D721Med (cell line): ENCODE measurements at regions not wholly inside any gene's neighbourhood (a gene's known extent, or its start where the extent isn't known, plus 50 kb on each side); places are given as distances from the start of the nearest gene placed in this dataset.

Source experiments
- DNase-seq: peaks from one replicate; pipeline ENCODE4 v3.0.0; 2011; ENCODE audit warnings: low spot score; ENCODE audit not compliant: insufficient read length
- FAIRE-seq: peaks from 2 replicates; lab custom pipeline; 2011; peaks lifted over from hg19 to GRCh38; lab: Jason Lieb, UNC
- TF ChIP-seq, protein P1 (sequence below): IDR thresholded peaks from 2 replicates; pipeline ENCODE4 v1.5.1; 2012; ENCODE audit warnings: mild to moderate bottlenecking, control low read depth; ENCODE audit not compliant: insufficient read depth; ENCODE audit errors: missing control alignments

DNA sequence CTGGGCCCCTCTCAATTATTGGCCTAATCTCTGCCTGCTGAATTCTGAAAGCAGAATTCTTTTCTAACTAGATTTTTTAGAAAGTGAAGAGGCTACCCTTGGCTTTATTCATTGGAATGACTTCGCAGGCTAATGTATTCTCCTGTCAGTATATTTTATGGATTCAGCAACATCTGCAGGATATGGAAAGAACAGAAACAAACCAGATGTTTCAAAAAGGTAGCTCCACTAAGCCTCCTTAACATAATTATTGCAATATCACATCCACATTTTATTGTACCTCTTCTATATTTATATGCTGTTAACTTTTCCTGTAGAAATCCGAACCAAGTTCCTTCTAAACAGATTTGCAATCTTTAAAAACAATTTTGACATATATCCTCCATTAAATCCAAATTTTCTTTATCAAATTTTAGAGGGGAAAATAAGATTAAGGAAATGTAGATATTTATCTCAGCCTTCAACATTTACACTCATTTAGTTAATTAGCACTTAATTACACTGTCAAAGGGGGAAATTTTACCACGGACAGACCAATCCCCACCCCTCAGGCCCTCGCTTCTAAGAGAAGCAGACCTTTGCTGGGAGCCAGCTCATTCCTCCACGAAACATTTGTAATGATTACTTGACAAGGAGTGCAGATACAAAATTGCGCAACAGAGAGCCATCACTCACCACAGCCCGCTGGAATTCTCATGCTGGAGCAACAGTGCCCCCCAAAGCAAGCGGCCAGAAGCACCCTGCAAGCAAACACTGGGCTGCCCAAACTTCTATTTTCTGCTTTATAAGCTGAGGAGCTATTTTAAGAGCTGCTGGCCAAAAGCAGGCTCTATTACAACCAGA, 253.4 kb downstream of the ETAA1 start:
- FAIRE-seq (no peak), DNase-seq (no peak)
- TF ChIP-seq, protein P1, sequence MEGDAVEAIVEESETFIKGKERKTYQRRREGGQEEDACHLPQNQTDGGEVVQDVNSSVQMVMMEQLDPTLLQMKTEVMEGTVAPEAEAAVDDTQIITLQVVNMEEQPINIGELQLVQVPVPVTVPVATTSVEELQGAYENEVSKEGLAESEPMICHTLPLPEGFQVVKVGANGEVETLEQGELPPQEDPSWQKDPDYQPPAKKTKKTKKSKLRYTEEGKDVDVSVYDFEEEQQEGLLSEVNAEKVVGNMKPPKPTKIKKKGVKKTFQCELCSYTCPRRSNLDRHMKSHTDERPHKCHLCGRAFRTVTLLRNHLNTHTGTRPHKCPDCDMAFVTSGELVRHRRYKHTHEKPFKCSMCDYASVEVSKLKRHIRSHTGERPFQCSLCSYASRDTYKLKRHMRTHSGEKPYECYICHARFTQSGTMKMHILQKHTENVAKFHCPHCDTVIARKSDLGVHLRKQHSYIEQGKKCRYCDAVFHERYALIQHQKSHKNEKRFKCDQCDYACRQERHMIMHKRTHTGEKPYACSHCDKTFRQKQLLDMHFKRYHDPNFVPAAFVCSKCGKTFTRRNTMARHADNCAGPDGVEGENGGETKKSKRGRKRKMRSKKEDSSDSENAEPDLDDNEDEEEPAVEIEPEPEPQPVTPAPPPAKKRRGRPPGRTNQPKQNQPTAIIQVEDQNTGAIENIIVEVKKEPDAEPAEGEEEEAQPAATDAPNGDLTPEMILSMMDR, result peak; percentile 39

DNA sequence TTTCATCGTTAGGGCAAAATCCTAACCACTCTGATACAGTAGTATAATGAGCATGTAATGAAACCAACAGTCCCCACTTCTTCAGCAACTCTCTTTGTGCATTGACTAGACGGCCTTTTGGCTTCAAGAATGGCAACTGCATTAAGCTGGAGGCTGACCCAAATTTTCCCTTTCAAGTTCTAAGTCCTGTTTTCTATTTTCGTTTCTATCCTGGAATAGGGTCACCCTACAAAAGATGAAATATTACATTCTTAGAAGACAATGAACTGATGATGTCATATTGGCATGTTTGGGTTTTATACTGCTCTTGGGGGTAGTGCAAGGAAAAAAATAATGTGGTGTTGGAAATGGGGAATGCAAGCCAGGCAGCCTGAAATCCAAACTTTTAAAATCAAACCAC, 254.4 kb downstream of the ETAA1 start:
- FAIRE-seq, result no peak
- no peak for DNase-seq

DNA sequence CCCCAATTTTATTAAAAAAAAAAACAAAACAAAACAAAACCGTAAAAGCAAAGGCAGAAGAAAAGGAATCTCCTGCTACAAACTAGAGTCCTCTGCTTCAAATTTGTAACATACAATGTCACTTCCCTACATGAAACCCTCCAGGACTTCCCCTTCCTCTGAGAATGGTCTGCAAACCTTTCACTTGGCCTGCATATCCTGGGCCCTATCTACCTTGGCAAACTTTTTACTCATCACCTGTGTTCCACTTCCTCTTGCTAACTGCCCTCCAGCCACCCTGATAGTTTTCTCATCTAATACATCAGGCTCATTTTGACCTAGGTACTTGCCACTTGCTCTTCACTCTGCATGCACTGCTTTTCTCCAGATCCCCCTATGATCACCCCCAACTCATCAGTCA, 255.5 kb downstream of the ETAA1 start:
- TF ChIP-seq, protein P1, result no peak
- no peak for FAIRE-seq
- DNase-seq, result no peak

More for the DNA sequence above, 254.4 kb downstream of the ETAA1 start:
- TF ChIP-seq, protein P1, result no peak

DNA sequence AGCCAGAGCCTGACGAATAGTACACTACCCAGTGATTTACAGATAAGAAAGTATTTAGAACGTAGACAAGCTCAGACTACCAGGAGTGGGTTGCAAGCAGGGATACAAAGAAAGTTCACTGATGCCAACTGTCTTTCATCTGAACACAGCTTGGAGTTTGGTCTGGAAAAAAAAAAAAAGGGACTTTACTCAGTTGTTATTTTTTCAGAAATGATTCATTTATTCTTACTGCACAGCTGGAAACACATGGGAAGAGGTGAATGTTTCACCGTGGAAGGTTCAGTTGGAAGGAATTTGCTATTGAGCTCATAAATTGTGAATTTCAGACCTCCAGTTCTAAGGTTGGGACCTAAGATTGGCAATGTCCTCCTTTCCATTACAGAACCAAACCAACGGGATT, 259.7 kb downstream of the ETAA1 start:
- no peak for DNase-seq
- no peak for FAIRE-seq
- TF ChIP-seq, protein P1, result no peak

DNA sequence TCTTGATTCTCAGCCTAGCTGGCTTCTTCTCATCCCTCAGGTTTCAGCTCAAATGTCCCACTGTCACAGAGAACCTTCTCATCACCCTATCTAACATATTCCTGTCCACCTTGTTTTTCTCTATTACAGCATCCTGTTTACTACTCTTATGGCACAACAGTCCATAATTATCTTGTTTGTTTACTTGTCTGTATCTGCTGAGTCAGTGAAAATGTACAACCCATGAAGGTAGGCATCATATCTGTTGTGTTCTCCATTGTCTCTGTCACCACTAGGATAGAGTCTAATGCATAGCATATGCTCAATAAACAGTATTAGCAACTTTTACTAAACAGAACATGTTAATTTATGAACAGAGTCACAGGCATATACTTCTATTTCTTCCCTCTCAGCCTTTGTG, 261.7 kb downstream of the ETAA1 start:
- no peak for FAIRE-seq
- TF ChIP-seq, protein P1, result no peak
- DNase-seq, result no peak

DNA sequence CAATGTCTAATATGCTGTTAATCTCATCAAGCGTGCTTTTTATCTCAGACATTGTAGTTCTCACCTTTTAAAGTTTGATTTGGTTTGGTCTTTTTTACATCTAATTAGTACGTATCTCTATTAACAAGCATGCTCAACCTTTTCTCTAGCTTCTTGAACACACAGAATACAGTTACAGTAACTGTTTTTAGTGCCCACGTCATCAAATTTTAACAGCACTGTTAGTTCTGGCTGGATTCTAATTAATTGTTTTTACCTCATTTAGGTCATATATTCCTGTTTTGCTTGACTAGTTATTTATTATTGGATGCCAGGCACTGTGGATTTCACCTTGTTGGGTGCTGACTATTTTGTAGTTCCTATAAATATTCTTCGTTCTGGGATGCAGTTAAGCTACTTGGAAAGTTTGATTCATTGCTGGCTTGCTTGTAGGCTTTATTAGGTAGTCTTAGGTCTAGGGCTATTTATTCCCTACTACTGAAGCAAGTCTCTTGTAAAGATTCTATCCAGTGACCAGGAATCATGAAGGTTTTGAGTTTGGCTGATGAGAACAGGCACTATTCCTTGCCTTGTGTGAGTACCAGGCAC, 263.0 kb downstream of the ETAA1 start:
- FAIRE-seq (no peak), DNase-seq (no peak)
- TF ChIP-seq, protein P1, result no peak

DNA sequence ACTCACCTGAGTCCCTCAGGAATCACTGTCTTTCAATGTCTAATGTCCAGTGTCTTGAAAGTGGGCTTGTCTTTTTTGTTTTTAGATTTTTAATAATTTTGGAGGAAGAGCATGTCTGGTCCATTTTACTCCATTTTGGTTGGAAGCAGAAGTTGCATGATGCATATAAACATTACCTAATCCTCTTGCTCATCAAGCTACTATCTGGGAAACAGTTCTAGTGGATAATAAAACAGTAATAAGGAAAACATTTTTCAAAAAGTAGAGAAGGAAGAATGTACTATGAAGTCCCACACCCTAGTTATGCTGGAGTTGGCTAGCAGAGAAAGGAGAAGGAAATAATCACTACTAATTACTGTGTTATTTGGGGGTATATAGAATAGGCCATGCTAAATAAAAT, 263.7 kb downstream of the ETAA1 start:
- no peak for DNase-seq
- no peak for FAIRE-seq
- TF ChIP-seq, protein P1, result no peak
